ENCODE measurements at regions not wholly inside any gene's neighbourhood (a gene's known extent, or its start where the extent isn't known, plus 50 kb on each side); places are given as distances from the start of the nearest gene placed in this dataset.
A peak's percentile ranks its signal among the peaks of the same experiment; 100 is the strongest.

DNA sequence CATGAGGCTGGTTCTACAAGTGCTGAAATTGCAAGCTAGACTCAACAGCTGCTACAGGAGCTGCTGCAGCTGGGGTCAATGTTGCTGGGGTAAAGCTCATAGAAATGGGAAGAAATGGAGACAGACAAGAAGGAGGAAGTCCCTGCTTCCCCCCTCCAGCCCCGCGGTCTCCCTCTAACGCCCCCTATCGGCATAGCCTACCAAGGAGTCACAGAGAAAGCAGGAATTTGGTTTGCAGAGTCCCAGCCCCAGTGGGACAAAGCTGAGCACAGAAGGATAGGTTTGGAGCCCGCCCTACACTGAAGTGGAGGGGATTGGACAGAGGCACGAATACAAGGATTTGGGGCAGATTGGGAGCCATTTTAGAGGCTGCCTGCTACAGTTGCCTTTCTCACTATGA lies 176.9 kb upstream of the ANKRD28 start:
- TF ChIP-seq, protein P1, sequence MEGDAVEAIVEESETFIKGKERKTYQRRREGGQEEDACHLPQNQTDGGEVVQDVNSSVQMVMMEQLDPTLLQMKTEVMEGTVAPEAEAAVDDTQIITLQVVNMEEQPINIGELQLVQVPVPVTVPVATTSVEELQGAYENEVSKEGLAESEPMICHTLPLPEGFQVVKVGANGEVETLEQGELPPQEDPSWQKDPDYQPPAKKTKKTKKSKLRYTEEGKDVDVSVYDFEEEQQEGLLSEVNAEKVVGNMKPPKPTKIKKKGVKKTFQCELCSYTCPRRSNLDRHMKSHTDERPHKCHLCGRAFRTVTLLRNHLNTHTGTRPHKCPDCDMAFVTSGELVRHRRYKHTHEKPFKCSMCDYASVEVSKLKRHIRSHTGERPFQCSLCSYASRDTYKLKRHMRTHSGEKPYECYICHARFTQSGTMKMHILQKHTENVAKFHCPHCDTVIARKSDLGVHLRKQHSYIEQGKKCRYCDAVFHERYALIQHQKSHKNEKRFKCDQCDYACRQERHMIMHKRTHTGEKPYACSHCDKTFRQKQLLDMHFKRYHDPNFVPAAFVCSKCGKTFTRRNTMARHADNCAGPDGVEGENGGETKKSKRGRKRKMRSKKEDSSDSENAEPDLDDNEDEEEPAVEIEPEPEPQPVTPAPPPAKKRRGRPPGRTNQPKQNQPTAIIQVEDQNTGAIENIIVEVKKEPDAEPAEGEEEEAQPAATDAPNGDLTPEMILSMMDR (IDR thresholded peaks at IDR 0.05) = peak; percentile 14
- Mint-ChIP-seq H3K27ac (no peak overlapping the region), H3K4me3 (no peak overlapping the region), H3K27me3 (ENCODE audit: low read depth, poor library complexity) (peaks cover 17% of the 10 kb centered on the region), H3K4me1 (peaks cover 8% of the 10 kb centered on the region), H3K9me3 (peaks cover 21% of the 10 kb centered on the region), H3K36me3 (ENCODE audit: low read depth) (peaks cover 4% of the 10 kb centered on the region)
- DNase-seq = no peak

GRCh38 chr3:15976524-15976923 lies 178.7 kb upstream of the ANKRD28 start:
- TF ChIP-seq, protein P1 (IDR thresholded peaks at IDR 0.05) = no peak
- Mint-ChIP-seq H3K9me3 (peaks cover 10% of the 10 kb centered on the region), H3K27me3 (ENCODE audit: low read depth, poor library complexity) (peaks cover 16% of the 10 kb centered on the region), H3K4me1 (peaks cover 8% of the 10 kb centered on the region), H3K4me3 (no peak overlapping the region), H3K36me3 (ENCODE audit: low read depth) (no peaks in the 10 kb centered on the region), H3K27ac (no peak overlapping the region)
- DNase-seq = no peak

GRCh38 chr3:15977090-15977489 lies 179.3 kb upstream of the ANKRD28 start:
- Mint-ChIP-seq H3K36me3 (ENCODE audit: low read depth) (no peaks in the 10 kb centered on the region), H3K27ac (no peak overlapping the region), H3K4me1 (peaks cover 8% of the 10 kb centered on the region), H3K9me3 (peaks cover 4% of the 10 kb centered on the region), H3K27me3 (ENCODE audit: low read depth, poor library complexity) (peaks cover 12% of the 10 kb centered on the region), H3K4me3 (no peak overlapping the region)
- TF ChIP-seq, protein P1 (IDR thresholded peaks at IDR 0.05) = no peak
- DNase-seq = no peak

DNA sequence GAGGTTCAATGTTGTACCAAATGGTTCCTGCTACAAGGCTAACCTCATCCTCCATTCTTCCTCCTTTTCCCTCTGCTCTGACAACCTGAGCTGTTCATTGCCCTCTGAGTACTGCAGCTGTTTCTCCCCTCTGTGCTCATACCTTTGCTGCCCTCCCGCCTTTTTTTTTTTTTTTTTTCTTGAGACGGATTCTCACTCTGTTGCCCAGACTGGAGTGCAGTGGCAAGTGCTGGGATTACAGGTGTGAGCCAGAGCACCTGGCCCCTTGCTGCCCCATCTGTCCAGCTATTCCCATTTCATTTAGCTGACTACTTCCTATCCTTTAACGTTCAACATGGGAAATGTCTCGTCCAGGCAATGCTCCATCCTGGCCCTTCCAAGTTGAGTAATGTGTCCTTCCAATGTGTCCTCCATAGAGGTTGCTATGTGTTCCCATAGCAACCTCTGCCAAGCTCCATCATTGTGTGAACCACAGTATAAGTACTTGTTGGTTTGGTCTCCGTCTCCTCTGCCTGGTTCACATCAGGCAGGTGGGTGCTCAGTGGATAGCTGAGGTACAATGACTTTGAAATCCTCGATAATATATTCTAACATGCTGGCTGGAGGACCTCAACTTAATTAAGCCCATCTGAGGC lies 179.9 kb upstream of the ANKRD28 start:
- Mint-ChIP-seq H3K27me3 (ENCODE audit: low read depth, poor library complexity) (peaks cover 12% of the 10 kb centered on the region), H3K27ac (no peak overlapping the region), H3K4me3 (no peak overlapping the region), H3K36me3 (ENCODE audit: low read depth) (no peaks in the 10 kb centered on the region), H3K9me3 (no peaks in the 10 kb centered on the region), H3K4me1 (peaks cover 11% of the 10 kb centered on the region)
- DNase-seq = no peak
- TF ChIP-seq, protein P1 (IDR thresholded peaks at IDR 0.05) = no peak

- H3K27ac Mint-ChIP-seq = no peak overlapping the region
- H3K4me3 Mint-ChIP-seq = no peak overlapping the region
- DNase-seq = no peak
- no peaks in the 10 kb centered on the region for H3K9me3 Mint-ChIP-seq
- H3K4me1 Mint-ChIP-seq = peaks cover 22% of the 10 kb centered on the region
- TF ChIP-seq, protein P1 (IDR thresholded peaks at IDR 0.05) = no peak
- H3K27me3 Mint-ChIP-seq (ENCODE audit: low read depth, poor library complexity) = peaks cover 10% of the 10 kb centered on the region
- H3K36me3 Mint-ChIP-seq (ENCODE audit: low read depth) = no peaks in the 10 kb centered on the region
Measured at GRCh38 chr3:15978801-15979200, 181.0 kb upstream of the ANKRD28 start.

GRCh38 chr3:15979495-15979894 lies 181.7 kb upstream of the ANKRD28 start:
- no peak for DNase-seq
- peaks cover 26% of the 10 kb centered on the region for H3K4me1 Mint-ChIP-seq
- no peaks in the 10 kb centered on the region for H3K9me3 Mint-ChIP-seq
- peaks cover 3% of the 10 kb centered on the region for H3K27me3 Mint-ChIP-seq (ENCODE audit: low read depth, poor library complexity)
- no peak overlapping the region for H3K4me3 Mint-ChIP-seq
- no peak overlapping the region for H3K27ac Mint-ChIP-seq
- TF ChIP-seq, protein P1 (IDR thresholded peaks at IDR 0.05) = no peak
- H3K36me3 Mint-ChIP-seq (ENCODE audit: low read depth) = no peaks in the 10 kb centered on the region
